BJ (cell line): ENCODE measurements at regions not wholly inside any gene's neighbourhood (a gene's known extent, or its start where the extent isn't known, plus 50 kb on each side); places are given as distances from the start of the nearest gene placed in this dataset.

Experiments used
- CTCF ChIA-PET: fragments of 350-600 bp; formaldehyde crosslinking; extraction: SDS; loops from one replicate; lab custom pipeline; 2021; ENCODE audit warnings: antibody characterized with exemption, inconsistent platforms; lab: Yijun Ruan, JAX
- POLR2A ChIA-PET: fragments of 300-600 bp; sonication (Branson Sonifier 250); formaldehyde crosslinking; extraction: SDS; loops from one replicate; lab custom pipeline; 2021; ENCODE audit warnings: antibody characterized with exemption; lab: Charles Lee
- DNase-seq: peaks from one replicate; pipeline ENCODE4 v3.0.0-alpha.2; 2011; ENCODE audit warnings: low read depth
- H3K27me3 ChIP-seq: 2 replicates; pipeline ENCODE4 v1.6.0; 2011; ENCODE audit warnings: low read length; ENCODE audit not compliant: control insufficient read depth, insufficient read depth
- H3K36me3 ChIP-seq: 2 replicates; pipeline ENCODE4 v1.5.1; 2011; ENCODE audit warnings: low read length; ENCODE audit not compliant: control insufficient read depth, insufficient read depth
- H3K4me3 ChIP-seq: 2 replicates; pipeline ENCODE4 v1.5.1; 2011; ENCODE audit warnings: low read depth, mild to moderate bottlenecking, control low read depth, low read length
- CTCF ChIP-seq: IDR thresholded peaks from 2 replicates; pipeline ENCODE4 v1.5.1; 2011; ENCODE audit warnings: low read depth, mild to moderate bottlenecking, control low read depth, inconsistent platforms, low read length, moderate library complexity; ENCODE audit not compliant: insufficient read depth

GRCh38 chr11:69243496-69244200 lies 50.3 kb upstream of the MYEOV start:
- TF ChIP-seq CTCF = no peak
- POLR2A ChIA-PET = interaction anchor here (0.6 kb wide), 1 partner anchor 284 kb away, joined by 6 read pairs; no protein-coding TSS in a partner anchor
- Histone ChIP-seq H3K36me3 (no peaks in the 10 kb centered on the region), H3K4me3 (no peak overlapping the region), H3K27me3 (peaks cover 10% of the 10 kb centered on the region)
- CTCF ChIA-PET = interaction anchor here (1.1 to 1.4 kb wide), 2 partner anchors 49 to 400 kb away, joined by 3 read pairs; no protein-coding TSS in a partner anchor
- no peak for DNase-seq
